GM12874 (cell line): ENCODE measurements at regions not wholly inside any gene's neighbourhood (a gene's known extent, or its start where the extent isn't known, plus 50 kb on each side); places are given as distances from the start of the nearest gene placed in this dataset.

ENCODE experiments used
- TF ChIP-seq, protein P1 (sequence below): IDR thresholded peaks from 2 replicates; pipeline ENCODE4 v1.5.1; 2011; ENCODE audit warnings: low read depth, mild to moderate bottlenecking, control low read depth, low read length, moderate library complexity; ENCODE audit not compliant: insufficient read depth

DNA sequence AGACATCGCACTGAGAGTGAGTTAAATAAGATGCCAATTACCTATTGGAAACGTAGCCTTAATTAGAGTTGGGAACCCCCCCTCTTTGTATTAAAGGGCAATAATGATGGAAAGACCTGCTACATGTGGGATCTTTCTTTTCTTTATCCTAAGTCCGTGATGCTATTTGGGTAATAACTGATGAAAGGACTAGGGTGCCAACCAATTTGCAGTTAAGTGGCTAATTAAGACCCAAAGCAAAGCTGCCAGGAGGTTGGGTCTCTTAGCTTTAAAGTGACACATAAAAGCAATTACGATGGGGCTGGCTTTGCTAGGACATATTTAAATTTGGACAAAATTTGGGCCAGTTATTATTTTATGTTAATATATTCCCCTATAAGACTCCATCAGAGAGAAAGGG lies 728.8 kb downstream of the NR2F1-AS1 start:
- TF ChIP-seq, protein P1, sequence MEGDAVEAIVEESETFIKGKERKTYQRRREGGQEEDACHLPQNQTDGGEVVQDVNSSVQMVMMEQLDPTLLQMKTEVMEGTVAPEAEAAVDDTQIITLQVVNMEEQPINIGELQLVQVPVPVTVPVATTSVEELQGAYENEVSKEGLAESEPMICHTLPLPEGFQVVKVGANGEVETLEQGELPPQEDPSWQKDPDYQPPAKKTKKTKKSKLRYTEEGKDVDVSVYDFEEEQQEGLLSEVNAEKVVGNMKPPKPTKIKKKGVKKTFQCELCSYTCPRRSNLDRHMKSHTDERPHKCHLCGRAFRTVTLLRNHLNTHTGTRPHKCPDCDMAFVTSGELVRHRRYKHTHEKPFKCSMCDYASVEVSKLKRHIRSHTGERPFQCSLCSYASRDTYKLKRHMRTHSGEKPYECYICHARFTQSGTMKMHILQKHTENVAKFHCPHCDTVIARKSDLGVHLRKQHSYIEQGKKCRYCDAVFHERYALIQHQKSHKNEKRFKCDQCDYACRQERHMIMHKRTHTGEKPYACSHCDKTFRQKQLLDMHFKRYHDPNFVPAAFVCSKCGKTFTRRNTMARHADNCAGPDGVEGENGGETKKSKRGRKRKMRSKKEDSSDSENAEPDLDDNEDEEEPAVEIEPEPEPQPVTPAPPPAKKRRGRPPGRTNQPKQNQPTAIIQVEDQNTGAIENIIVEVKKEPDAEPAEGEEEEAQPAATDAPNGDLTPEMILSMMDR = no peak

DNA sequence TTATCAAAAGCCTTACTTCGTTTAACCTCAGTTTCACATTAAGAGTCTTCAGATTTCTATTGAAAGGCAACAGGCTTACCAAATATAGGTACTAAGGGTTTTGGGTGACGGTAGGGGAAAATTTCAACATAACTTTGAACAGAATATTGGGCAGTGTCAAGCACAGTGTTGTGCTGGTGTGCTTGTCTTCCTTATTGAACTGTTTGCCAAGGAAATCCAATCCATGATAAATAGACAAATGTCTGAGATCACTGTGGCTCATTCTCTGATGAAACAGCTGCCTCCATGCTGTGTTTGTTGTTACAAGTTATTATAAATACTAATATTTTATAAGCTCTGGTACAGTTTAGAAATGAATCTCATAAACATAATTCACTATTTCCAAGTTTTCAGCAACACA lies 730.1 kb downstream of the NR2F1-AS1 start:
- TF ChIP-seq, protein P1 = no peak

DNA sequence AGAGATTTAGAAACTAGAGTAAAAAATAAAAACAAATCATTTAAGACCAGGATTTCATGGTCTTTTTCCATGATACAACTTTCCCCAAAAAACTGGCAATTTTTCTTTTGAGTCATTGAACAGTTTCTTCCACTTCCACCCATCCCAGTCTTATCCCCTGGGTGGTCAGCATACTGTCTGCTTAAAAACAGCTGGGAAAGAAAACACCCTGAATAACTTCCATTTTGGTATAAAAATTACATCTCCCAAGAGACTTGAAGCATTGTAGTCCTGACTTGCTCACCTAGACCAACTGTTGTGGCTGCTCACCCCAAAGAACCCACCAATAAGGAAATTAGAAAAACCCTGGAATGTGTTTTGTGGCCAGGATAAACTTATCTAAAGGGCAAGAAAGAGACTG lies 731.3 kb downstream of the NR2F1-AS1 start:
- TF ChIP-seq, protein P1 = no peak

DNA sequence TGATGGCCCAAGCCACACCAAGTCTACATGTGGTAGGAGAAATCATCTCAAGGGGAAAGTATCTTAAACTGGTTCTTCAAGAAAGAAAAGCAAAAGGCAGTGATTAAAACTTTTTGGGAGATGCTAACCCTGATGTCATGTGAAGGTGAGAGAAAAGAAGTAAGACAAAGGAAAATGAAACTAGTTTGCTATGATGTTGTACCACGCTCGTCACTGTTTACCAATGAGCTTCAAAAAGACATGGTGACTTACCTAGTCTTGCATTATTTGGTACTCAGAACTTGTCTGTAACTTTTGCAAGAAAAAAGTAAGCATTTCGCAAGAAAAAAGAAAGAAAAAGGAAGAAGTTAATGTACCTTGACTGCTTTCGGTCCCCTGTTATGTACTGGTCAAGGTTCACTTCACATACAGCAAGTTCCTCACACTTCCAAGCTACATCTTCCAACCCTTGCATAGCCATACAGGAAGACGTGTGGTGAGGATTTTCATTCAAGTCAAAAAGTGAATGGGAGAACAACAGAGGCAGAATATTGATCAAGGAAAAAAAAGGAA lies 739.3 kb downstream of the NR2F1-AS1 start:
- TF ChIP-seq, protein P1 = no peak

DNA sequence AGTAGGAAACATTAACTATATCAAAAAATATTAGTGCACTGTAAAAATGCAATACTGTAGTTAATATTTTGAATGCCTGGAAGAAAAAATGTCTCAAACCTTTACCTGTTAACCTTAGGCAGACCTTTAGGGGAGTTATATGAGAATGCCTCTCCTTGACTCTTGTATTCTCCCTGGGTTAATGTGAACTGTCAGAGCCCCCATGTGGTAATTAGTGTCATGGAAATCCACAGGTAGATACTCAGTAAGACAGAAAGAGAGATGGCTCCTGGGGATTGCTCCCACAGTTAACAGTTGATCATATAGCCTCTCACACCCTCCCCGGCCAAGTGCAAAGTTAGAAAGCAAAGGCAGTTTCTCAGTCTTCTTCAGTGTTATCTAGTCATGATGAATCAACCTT lies 742.8 kb downstream of the NR2F1-AS1 start:
- TF ChIP-seq, protein P1 = no peak

DNA sequence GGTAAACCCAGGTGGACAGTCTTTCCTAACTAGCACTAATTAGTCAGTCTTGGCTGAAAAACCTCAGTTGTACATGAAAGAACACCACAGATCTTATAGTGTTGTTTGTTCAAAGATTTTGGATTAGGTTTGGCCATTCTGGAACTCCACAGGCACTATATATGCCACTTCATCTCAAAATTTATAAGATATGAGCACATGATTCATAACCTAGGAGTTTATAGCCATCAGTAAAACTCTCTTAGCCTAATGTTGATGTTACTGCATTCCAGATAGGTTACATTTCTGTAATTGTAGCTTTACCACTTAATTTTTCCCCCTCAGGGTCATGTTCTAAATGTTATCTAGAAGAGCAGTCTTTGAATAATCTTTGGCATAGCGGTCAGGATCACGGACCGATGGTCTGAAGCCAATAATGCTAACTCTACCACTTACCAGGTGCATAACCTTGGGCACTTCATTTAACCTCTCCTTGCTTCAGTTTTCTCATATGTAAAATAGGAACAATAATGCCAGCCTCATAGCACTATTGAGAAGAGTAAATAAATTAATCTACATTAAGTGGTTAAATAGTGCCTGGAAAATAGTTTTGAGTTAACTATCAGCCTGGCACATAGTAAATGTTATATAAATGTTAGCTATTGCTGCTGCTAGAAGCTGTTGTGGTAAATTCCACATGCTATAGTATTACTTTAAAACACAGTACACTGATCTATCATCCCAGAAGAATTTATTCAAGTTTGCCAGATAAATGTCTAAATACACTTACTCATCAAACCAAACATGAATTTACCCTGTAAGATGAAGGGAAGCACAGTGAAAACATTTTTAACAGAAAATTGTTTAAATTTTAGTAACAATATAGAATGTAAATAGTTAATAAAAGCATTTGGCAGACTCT lies 743.9 kb downstream of the NR2F1-AS1 start:
- TF ChIP-seq, protein P1 = no peak

DNA sequence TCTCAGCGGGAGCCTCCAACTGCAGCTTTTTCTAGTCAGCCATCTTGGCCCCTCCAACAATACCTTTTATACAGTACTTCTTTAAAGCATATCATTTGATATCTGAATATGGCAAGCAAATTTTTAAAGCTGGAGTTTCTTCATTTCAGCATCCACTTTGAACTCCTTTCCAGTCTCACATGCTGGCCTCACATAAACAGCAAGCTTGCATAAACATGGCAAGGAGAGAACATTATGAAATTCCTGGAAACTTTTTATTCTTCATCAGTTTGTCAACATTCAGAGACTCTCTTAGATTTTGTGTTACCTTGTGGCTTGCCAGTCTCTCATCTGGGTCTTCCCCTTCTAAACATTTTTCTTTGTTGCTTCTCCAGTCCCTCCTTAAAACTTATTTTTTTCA lies 745.3 kb downstream of the NR2F1-AS1 start:
- TF ChIP-seq, protein P1 = no peak
